ENCODE measurements at regions not wholly inside any gene's neighbourhood (a gene's known extent, or its start where the extent isn't known, plus 50 kb on each side); places are given as distances from the start of the nearest gene placed in this dataset.

GRCh38 chr10:125554016-125554703, 128.8 kb downstream of the TEX36 start:
- Histone ChIP-seq H3K36me3 (ENCODE audit: insufficient read depth, low read length) (no peaks in the 10 kb centered on the region), H3K4me2 (ENCODE audit: low read length) (no peak overlapping the region), H3K4me1 (ENCODE audit: insufficient read depth, low read length, poor library complexity, severe bottlenecking) (no peaks in the 10 kb centered on the region), H3K27ac (ENCODE audit: low read depth, low read length, poor library complexity, severe bottlenecking) (no peak overlapping the region), H3K9me2 (ENCODE audit: insufficient read depth, low read length) (no peaks in the 10 kb centered on the region), H3K4me3 (ENCODE audit: low read depth, low read length, poor library complexity, severe bottlenecking) (no peak overlapping the region), H3K79me2 (ENCODE audit: insufficient read depth, low read depth, low read length) (no peaks in the 10 kb centered on the region), H4K20me1 (ENCODE audit: insufficient read depth, low read length) (no peaks in the 10 kb centered on the region), H2AFZ (ENCODE audit: low read length) (no peak overlapping the region), H3K9me3 (ENCODE audit: low read length) (no peaks in the 10 kb centered on the region)
- ChIA-PET POLR2A (interaction anchor here (0.5 kb wide), 1 partner anchor 1730 kb away, joined by 4 read pairs; no protein-coding TSS in a partner anchor), CTCF (ENCODE audit: unreplicated experiment) (no interaction called here)
- DNase-seq (ENCODE audit: low spot score): no peak
- TF ChIP-seq EZH2phosphoT487 (IDR thresholded peaks at IDR 0.05; ENCODE audit: borderline replicate concordance, low read depth, low read length) (no peak), CTCF (conservative IDR thresholded peaks at IDR 0.05; ENCODE audit: low read length) (no peak)
- intact Hi-C loops (cut with micrococcal nuclease; ENCODE audit: unreplicated experiment): no loop called here
- no TSS peak for BruUV-seq (replicated peaks)

DNA sequence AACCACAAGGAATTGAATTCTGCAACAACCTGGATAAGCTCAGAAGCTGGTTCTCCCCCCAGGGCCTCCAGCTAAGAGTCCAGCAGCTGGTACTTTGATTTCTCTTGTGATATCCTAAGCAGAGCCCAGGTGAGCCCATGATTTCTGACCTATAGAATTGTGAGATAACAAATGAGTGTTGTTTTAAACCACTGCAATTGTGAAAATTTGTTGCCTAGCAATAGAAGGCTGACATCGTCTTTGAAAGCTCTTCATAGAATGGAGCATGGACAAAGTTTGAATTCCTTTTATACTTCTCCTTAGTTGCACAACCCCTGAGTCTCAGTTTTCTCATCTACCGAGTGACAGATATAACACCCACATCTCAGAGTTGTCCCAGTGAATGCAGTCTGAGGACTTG, 129.9 kb downstream of the TEX36 start:
- intact Hi-C loops (cut with micrococcal nuclease; ENCODE audit: unreplicated experiment): no loop called here

More for the DNA sequence above, 129.9 kb downstream of the TEX36 start:
- Histone ChIP-seq H3K9me3 (ENCODE audit: low read length) (no peaks in the 10 kb centered on the region), H3K9me2 (ENCODE audit: insufficient read depth, low read length) (no peaks in the 10 kb centered on the region), H3K4me3 (ENCODE audit: low read depth, low read length, poor library complexity, severe bottlenecking) (no peak overlapping the region), H3K4me2 (ENCODE audit: low read length) (no peak overlapping the region), H4K20me1 (ENCODE audit: insufficient read depth, low read length) (no peaks in the 10 kb centered on the region), H2AFZ (ENCODE audit: low read length) (no peak overlapping the region), H3K79me2 (ENCODE audit: insufficient read depth, low read depth, low read length) (no peaks in the 10 kb centered on the region), H3K36me3 (ENCODE audit: insufficient read depth, low read length) (no peaks in the 10 kb centered on the region), H3K4me1 (ENCODE audit: insufficient read depth, low read length, poor library complexity, severe bottlenecking) (no peaks in the 10 kb centered on the region), H3K27ac (ENCODE audit: low read depth, low read length, poor library complexity, severe bottlenecking) (no peak overlapping the region)
- TF ChIP-seq EZH2phosphoT487 (IDR thresholded peaks at IDR 0.05; ENCODE audit: borderline replicate concordance, low read depth, low read length) (no peak), CTCF (conservative IDR thresholded peaks at IDR 0.05; ENCODE audit: low read length) (no peak)
- POLR2A ChIA-PET: interaction anchor here (0.6 kb wide), 1 partner anchor 995 kb away, joined by 3 read pairs; no protein-coding TSS in a partner anchor
- DNase-seq (ENCODE audit: low spot score): no peak
- CTCF ChIA-PET (ENCODE audit: unreplicated experiment): no interaction called here
- no TSS peak for BruUV-seq (replicated peaks)

Data from OCI-LY7 (cell line).